Thoracic aorta (tissue), 2 donors: ENCODE measurements at regions not wholly inside any gene's neighbourhood (a gene's known extent, or its start where the extent isn't known, plus 50 kb on each side); places are given as distances from the start of the nearest gene placed in this dataset.

Experiments
- ATAC-seq: fragments of 150-250 bp; one replicate; pipeline ENCODE4 v1.8.0; 2017; ENCODE audit warnings: low read depth; ENCODE audit not compliant: insufficient number of reproducible peaks, low FRiP score
- DNase-seq: peaks from one replicate; pipeline ENCODE4 v3.0.0-alpha.2; 2020; ENCODE audit warnings: low spot score
- H3K27ac ChIP-seq, 2 donors: fragments of 200-600 bp; sonication (generic); 1 replicate in 1 of 2; 2 replicates in 1 of 2; pipeline ENCODE4 v1.5.1; 2016; ENCODE audit warnings: mild to moderate bottlenecking in 2 of 2, moderate library complexity in 2 of 2
- H3K27me3 ChIP-seq: fragments of 200-600 bp; sonication (generic); replicated peaks from 2 replicates; pipeline ENCODE4 v1.6.0; 2016; ENCODE audit warnings: mild to moderate bottlenecking; ENCODE audit not compliant: insufficient read depth
- H3K36me3 ChIP-seq: fragments of 200-600 bp; sonication (generic); one replicate; pipeline ENCODE4 v1.5.1; 2016
- H3K4me1 ChIP-seq, 2 donors: fragments of 200-600 bp; sonication (generic); 1 replicate in 1 of 2; 2 replicates in 1 of 2; pipeline versions ENCODE4 v1.5.1 to v1.6.0; 2016; ENCODE audit warnings: low read depth in 2 of 2, mild to moderate bottlenecking in 1 of 2; ENCODE audit not compliant: control insufficient read depth in 1 of 2
- H3K4me3 ChIP-seq: fragments of 200-600 bp; sonication (generic); 2 replicates; pipeline ENCODE4 v1.5.1; 2016; ENCODE audit warnings: mild to moderate bottlenecking
- H3K9me3 ChIP-seq: fragments of 200-600 bp; sonication (generic); 2 replicates; pipeline ENCODE4 v1.5.1; 2016
- CTCF ChIP-seq: fragments of 200-600 bp; sonication (generic); IDR thresholded peaks from one replicate; pipeline ENCODE4 v1.5.1; 2019; ENCODE audit warnings: antibody characterized with exemption

GRCh38 chr10:129373231-129373630, 93.8 kb upstream of the MGMT start:
- no peaks in the 10 kb centered on the region for H3K36me3 ChIP-seq
- DNase-seq (no peak), ATAC-seq (no peak)
- no peaks in the 10 kb centered on the region for H3K9me3 ChIP-seq
- H3K27ac ChIP-seq = no peak overlapping the region
- no peaks in the 10 kb centered on the region for H3K4me1 ChIP-seq
- H3K4me3 ChIP-seq = no peak overlapping the region
- H3K27me3 ChIP-seq = no peaks in the 10 kb centered on the region
- no peak for TF ChIP-seq CTCF

GRCh38 chr10:129373718-129374117, 93.3 kb upstream of the MGMT start:
- Histone ChIP-seq H3K36me3 (no peaks in the 10 kb centered on the region), H3K27me3 (no peaks in the 10 kb centered on the region), H3K4me3 (no peak overlapping the region), H3K9me3 (no peaks in the 10 kb centered on the region), H3K27ac (no peak overlapping the region), H3K4me1 (no peaks in the 10 kb centered on the region)
- no peak for TF ChIP-seq CTCF
- DNase-seq (no peak), ATAC-seq (no peak)

- DNase-seq (no peak), ATAC-seq (no peak)
- Histone ChIP-seq H3K4me3 (no peak overlapping the region), H3K27ac (no peak overlapping the region), H3K9me3 (no peaks in the 10 kb centered on the region), H3K36me3 (no peaks in the 10 kb centered on the region), H3K27me3 (no peaks in the 10 kb centered on the region), H3K4me1 (no peaks in the 10 kb centered on the region)
- TF ChIP-seq CTCF = no peak
These were observed 91.9 kb upstream of the MGMT start for GRCh38 chr10:129375171-129375570.

GRCh38 chr10:129375912-129376311, 91.1 kb upstream of the MGMT start:
- ATAC-seq (no peak), DNase-seq (no peak)
- Histone ChIP-seq H3K9me3 (no peaks in the 10 kb centered on the region), H3K4me1 (no peaks in the 10 kb centered on the region), H3K27ac (no peak overlapping the region), H3K36me3 (no peaks in the 10 kb centered on the region), H3K4me3 (no peak overlapping the region), H3K27me3 (no peaks in the 10 kb centered on the region)
- no peak for TF ChIP-seq CTCF

GRCh38 chr10:129380279-129380678, 86.8 kb upstream of the MGMT start:
- DNase-seq (no peak), ATAC-seq (no peak)
- Histone ChIP-seq H3K4me3 (no peak overlapping the region), H3K36me3 (no peaks in the 10 kb centered on the region), H3K27me3 (no peaks in the 10 kb centered on the region), H3K9me3 (no peaks in the 10 kb centered on the region), H3K4me1 (no peaks in the 10 kb centered on the region), H3K27ac (no peak overlapping the region)
- no peak for TF ChIP-seq CTCF
